ENCODE measurements at regions not wholly inside any gene's neighbourhood (a gene's known extent, or its start where the extent isn't known, plus 50 kb on each side); places are given as distances from the start of the nearest gene placed in this dataset.

DNA sequence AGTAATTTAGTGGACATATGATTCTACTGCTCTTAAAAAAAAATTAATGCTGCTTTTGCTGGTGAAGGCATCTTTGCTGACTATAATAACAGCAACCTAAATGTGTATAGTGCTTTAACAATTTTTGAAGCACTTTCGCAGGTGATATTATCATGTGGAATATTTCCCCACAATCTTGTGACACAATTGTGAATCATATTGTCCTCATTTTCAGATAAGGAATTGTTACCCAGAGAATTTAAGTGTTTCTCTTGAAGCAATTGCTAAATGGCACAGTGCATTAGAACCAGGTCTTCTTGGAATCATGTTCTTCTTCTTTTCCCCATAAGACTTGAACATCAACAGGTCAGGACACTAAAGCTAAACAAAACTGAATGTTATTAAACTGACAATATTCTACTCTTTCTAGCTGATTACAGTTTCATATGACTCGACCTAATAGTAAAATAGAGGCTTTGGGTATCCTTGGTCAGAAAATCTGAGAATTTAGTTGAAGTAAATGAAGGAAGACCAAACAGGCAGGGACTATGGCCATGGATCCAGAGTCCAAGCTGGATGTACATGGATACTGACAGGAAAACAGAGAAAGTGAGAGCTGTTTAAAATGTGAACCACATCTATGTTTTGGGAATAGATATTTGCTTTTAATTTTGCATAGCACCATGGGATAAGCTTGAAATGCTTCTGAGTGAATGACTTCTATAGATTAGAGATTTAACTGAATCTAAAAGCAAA lies 121.8 kb upstream of the SLC35B3 start:
- no TSS peak for BruUV-seq (replicated peaks)
- Histone ChIP-seq H2AK9ac (replicated peaks; ENCODE audit: low read depth, low read length, poor library complexity) (no peak overlapping the region), H2AFZ (replicated peaks; ENCODE audit: low read length, poor library complexity) (no peak overlapping the region), H3K14ac (replicated peaks; ENCODE audit: low read depth, low read length) (no peak overlapping the region), H3K23ac (ENCODE audit: low read depth, low read length) (no peak overlapping the region), H3K9me1 (ENCODE audit: insufficient read depth, low read length) (no peaks in the 10 kb centered on the region), H4K5ac (ENCODE audit: low read depth, low read length) (no peak overlapping the region), H3K36me3 (ENCODE audit: control insufficient read depth, insufficient read depth, low read length) (no peaks in the 10 kb centered on the region), H4K91ac (ENCODE audit: insufficient read depth, low read depth, low read length) (no peak overlapping the region), H3K27ac (ENCODE audit: insufficient read depth, low read length) (no peak overlapping the region), H2BK5ac (ENCODE audit: low read depth, low read length, poor library complexity, severe bottlenecking) (no peak overlapping the region), H3K4ac (ENCODE audit: low read depth, low read length) (no peak overlapping the region), H3K79me1 (ENCODE audit: low read depth in 1 of 2, low read length in 2 of 2) (no peaks in the 10 kb centered on the region), H3K4me1 (ENCODE audit: control insufficient read depth, insufficient read depth, low read length) (no peaks in the 10 kb centered on the region), H3K4me3 (ENCODE audit: insufficient read depth, low read depth, low read length) (no peak overlapping the region), H2BK15ac (ENCODE audit: low read depth, low read length) (no peak overlapping the region), H4K8ac (ENCODE audit: low read depth in 2 of 2, low read length in 2 of 2) (no peak overlapping the region), H2AK5ac (ENCODE audit: low read depth, low read length) (no peak overlapping the region), H3K9me3 (ENCODE audit: control insufficient read depth, insufficient read depth, low read length) (peaks cover 11% of the 10 kb centered on the region), H3K4me2 (ENCODE audit: low read depth, low read length) (no peak overlapping the region), H3K18ac (ENCODE audit: low read depth, low read length) (no peak overlapping the region), H2BK20ac (ENCODE audit: low read depth, low read length) (no peak overlapping the region), H3K27me3 (ENCODE audit: control insufficient read depth, insufficient read depth, low read length) (no peaks in the 10 kb centered on the region), H3K9ac (ENCODE audit: low read depth, low read length) (no peak overlapping the region), H2BK120ac (ENCODE audit: low read depth, low read length) (no peak overlapping the region), H4K20me1 (ENCODE audit: insufficient read depth, low read length) (no peaks in the 10 kb centered on the region), H3K56ac (ENCODE audit: extremely low read depth, insufficient read depth, low read length) (no peak overlapping the region)
- DNase-seq: no peak
- in situ Hi-C loops (cut with MboI; ENCODE audit: low sequenced_read_pairs) (no loop called here), dilution Hi-C loops (cut with HindIII; ENCODE audit: low sequenced_read_pairs, unreplicated experiment) (no loop called here), intact Hi-C loops (cut with micrococcal nuclease) (no loop called here)
- no CpG with 5 or more reads among the region's 2 CpGs for WGBS, 2 experiments (ENCODE audit: extremely low coverage in 2 of 2, insufficient read length in 1 of 2)
- ChIA-PET CTCF (interaction anchor here (0.6 kb wide), 1 partner anchor 27 kb away, joined by 3 read pairs; no protein-coding TSS in a partner anchor), POLR2A (ENCODE audit: unreplicated experiment) (no interaction called here)
- TF ChIP-seq FOS (IDR thresholded peaks at IDR 0.05; ENCODE audit: low read depth, low read length) (no peak), RAD21 (IDR thresholded peaks at IDR 0.05; ENCODE audit: low read length) (no peak), MAFK (IDR thresholded peaks at IDR 0.05; ENCODE audit: low read depth, low read length) (no peak), NFE2L2 (IDR thresholded peaks at IDR 0.05; ENCODE audit: low read depth, low read length) (no peak), RCOR1 (IDR thresholded peaks at IDR 0.05; ENCODE audit: insufficient replicate concordance, low read length) (no peak), MAZ (IDR thresholded peaks at IDR 0.05; ENCODE audit: borderline replicate concordance, low read depth, low read length) (no peak), CHD1 (IDR thresholded peaks at IDR 0.05; ENCODE audit: low read depth, low read length) (no peak), MXI1 (IDR thresholded peaks at IDR 0.05; ENCODE audit: borderline replicate concordance, low read depth, low read length) (no peak), BHLHE40 (IDR thresholded peaks at IDR 0.05; ENCODE audit: low read depth, low read length) (no peak), USF2 (IDR thresholded peaks at IDR 0.05; ENCODE audit: low read depth, low read length) (no peak), CEBPB (IDR thresholded peaks at IDR 0.05; ENCODE audit: low read depth, low read length) (no peak), POLR2A (IDR thresholded peaks at IDR 0.05; ENCODE audit: low read depth, low read length) (no peak), SMC3 (IDR thresholded peaks at IDR 0.05; ENCODE audit: low read depth, low read length) (no peak), RFX5 (IDR thresholded peaks at IDR 0.05; ENCODE audit: low read depth, low read length) (no peak)
- TF ChIP-seq, protein P1, sequence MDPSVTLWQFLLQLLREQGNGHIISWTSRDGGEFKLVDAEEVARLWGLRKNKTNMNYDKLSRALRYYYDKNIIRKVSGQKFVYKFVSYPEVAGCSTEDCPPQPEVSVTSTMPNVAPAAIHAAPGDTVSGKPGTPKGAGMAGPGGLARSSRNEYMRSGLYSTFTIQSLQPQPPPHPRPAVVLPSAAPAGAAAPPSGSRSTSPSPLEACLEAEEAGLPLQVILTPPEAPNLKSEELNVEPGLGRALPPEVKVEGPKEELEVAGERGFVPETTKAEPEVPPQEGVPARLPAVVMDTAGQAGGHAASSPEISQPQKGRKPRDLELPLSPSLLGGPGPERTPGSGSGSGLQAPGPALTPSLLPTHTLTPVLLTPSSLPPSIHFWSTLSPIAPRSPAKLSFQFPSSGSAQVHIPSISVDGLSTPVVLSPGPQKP (IDR thresholded peaks at IDR 0.05; ENCODE audit: borderline replicate concordance, low read depth, low read length): no peak
- TF ChIP-seq, protein P2, sequence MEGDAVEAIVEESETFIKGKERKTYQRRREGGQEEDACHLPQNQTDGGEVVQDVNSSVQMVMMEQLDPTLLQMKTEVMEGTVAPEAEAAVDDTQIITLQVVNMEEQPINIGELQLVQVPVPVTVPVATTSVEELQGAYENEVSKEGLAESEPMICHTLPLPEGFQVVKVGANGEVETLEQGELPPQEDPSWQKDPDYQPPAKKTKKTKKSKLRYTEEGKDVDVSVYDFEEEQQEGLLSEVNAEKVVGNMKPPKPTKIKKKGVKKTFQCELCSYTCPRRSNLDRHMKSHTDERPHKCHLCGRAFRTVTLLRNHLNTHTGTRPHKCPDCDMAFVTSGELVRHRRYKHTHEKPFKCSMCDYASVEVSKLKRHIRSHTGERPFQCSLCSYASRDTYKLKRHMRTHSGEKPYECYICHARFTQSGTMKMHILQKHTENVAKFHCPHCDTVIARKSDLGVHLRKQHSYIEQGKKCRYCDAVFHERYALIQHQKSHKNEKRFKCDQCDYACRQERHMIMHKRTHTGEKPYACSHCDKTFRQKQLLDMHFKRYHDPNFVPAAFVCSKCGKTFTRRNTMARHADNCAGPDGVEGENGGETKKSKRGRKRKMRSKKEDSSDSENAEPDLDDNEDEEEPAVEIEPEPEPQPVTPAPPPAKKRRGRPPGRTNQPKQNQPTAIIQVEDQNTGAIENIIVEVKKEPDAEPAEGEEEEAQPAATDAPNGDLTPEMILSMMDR (conservative IDR thresholded peaks at IDR 0.05; ENCODE audit: low read depth, low read length): no peak
- ATAC-seq (ENCODE audit: low read depth): no peak
